Common myeloid progenitor, CD34-positive (primary cell): ENCODE measurements at regions not wholly inside any gene's neighbourhood (a gene's known extent, or its start where the extent isn't known, plus 50 kb on each side); places are given as distances from the start of the nearest gene placed in this dataset.
A peak's percentile ranks its signal among the peaks of the same experiment; 100 is the strongest.

ENCODE experiments used
- CTCF ChIA-PET: fragments of 350-600 bp; sonication (Branson Sonifier 250); formaldehyde crosslinking; loops from one replicate; lab custom pipeline; 2021; ENCODE audit warnings: antibody characterized with exemption; lab: Charles Lee
- POLR2A ChIA-PET: fragments of 350-600 bp; sonication (Branson Sonifier 250); formaldehyde crosslinking; loops from one replicate; lab custom pipeline; 2021; ENCODE audit warnings: antibody characterized with exemption; lab: Charles Lee
- DNase-seq, 3 donors: peaks; one replicate each; pipeline versions ENCODE4 v3.0.0 to v3.0.0-alpha.2; 2013
- H3K27ac ChIP-seq, 2 experiments: 1 replicate in 1 of 2; 2 replicates in 1 of 2; pipeline ENCODE4 v1.7.0; 2013; ENCODE audit warnings: inconsistent platforms in 2 of 2, low read length in 2 of 2, mild to moderate bottlenecking in 2 of 2, low read depth in 1 of 2, moderate library complexity in 1 of 2; ENCODE audit not compliant: severe bottlenecking in 2 of 2, insufficient read depth in 1 of 2, poor library complexity in 1 of 2
- H3K27me3 ChIP-seq, 5 experiments: replicated peaks in 2 of 5; 1 replicate in 3 of 5; 2 replicates in 2 of 5; pipeline versions ENCODE4 v1.6.1 to v1.7.0; 2013; ENCODE audit warnings: low read length in 4 of 5, mild to moderate bottlenecking in 2 of 5, moderate library complexity in 2 of 5, inconsistent platforms in 1 of 5; ENCODE audit not compliant: insufficient read depth in 5 of 5, control insufficient read depth in 4 of 5
- H3K36me3 ChIP-seq, 4 experiments: 1 replicate in 2 of 4; 2 replicates in 2 of 4; pipeline versions ENCODE4 v1.6.1 to v1.7.0; 2013; ENCODE audit warnings: low read length in 3 of 4, control low read depth in 1 of 4, mild to moderate bottlenecking in 1 of 4; ENCODE audit not compliant: control insufficient read depth in 4 of 4, insufficient read depth in 4 of 4
- H3K4me1 ChIP-seq, 4 experiments: 1 replicate in 3 of 4; 2 replicates in 1 of 4; pipeline versions ENCODE4 v1.6.1 to v1.7.1; 2013; ENCODE audit warnings: low read length in 3 of 4, mild to moderate bottlenecking in 3 of 4, control low read depth in 1 of 4, inconsistent platforms in 1 of 4, moderate library complexity in 1 of 4; ENCODE audit not compliant: control insufficient read depth in 4 of 4, insufficient read depth in 4 of 4; ENCODE audit errors: control extremely low read depth in 1 of 4
- H3K4me3 ChIP-seq, 7 experiments: 1 replicate in 4 of 7; 2 replicates in 3 of 7; pipeline versions ENCODE4 v1.5.1 to v1.7.0; 2013; ENCODE audit warnings: mild to moderate bottlenecking in 7 of 7, low read length in 6 of 7, moderate library complexity in 6 of 7, inconsistent platforms in 2 of 7, low read depth in 2 of 7, control low read depth in 1 of 7; ENCODE audit not compliant: insufficient read depth in 4 of 7, control insufficient read depth in 1 of 7; ENCODE audit errors: extremely low read depth in 1 of 7
- H3K9me3 ChIP-seq, 5 experiments: 1 replicate in 4 of 5; 2 replicates in 1 of 5; pipeline versions ENCODE4 v1.6.1 to v1.7.1; 2013; ENCODE audit warnings: low read length in 4 of 5, mild to moderate bottlenecking in 2 of 5, inconsistent platforms in 1 of 5, low read depth in 1 of 5, moderate library complexity in 1 of 5; ENCODE audit not compliant: control insufficient read depth in 4 of 5, insufficient read depth in 2 of 5; ENCODE audit errors: control extremely low read depth in 1 of 5
- WGBS: methylation state at CpG from one replicate; pipeline ENCODE4 v1.1.5; 2013; ENCODE audit not compliant: insufficient coverage; 5-methylcytosine and 5-hydroxymethylcytosine counted together

- ChIA-PET POLR2A (no interaction called here), CTCF (no interaction called here)
- Histone ChIP-seq H3K9me3 (no peaks in the 10 kb centered on the region), H3K27ac (no peak overlapping the region), H3K27me3 (no peaks in the 10 kb centered on the region), H3K4me3 (no peak overlapping the region), H3K36me3 (no peaks in the 10 kb centered on the region), H3K4me1 (peaks cover 0 to 9% (median 2%) of the 10 kb centered on the region in 4 experiments)
- whole genome bisulfite sequencing, result 86% methylated on average over 1 of the region's 2 CpGs
- DNase-seq, result no peak
Measured at GRCh38 chr13:36518707-36519106, 86.4 kb downstream of the CCNA1 start.

GRCh38 chr13:36519432-36519831, 87.1 kb downstream of the CCNA1 start:
- CTCF ChIA-PET, result no interaction called here
- no peak for DNase-seq

GRCh38 chr13:36520111-36520510, 87.8 kb downstream of the CCNA1 start:
- no peaks in the 10 kb centered on the region for H3K9me3 ChIP-seq
- peaks cover 0 to 2% (median 0%) of the 10 kb centered on the region in 4 experiments for H3K4me1 ChIP-seq
- H3K4me3 ChIP-seq, result no peak overlapping the region
- H3K27me3 ChIP-seq, result no peaks in the 10 kb centered on the region
- no peak for DNase-seq
- POLR2A ChIA-PET, result no interaction called here
- H3K36me3 ChIP-seq, result no peaks in the 10 kb centered on the region
- no peak overlapping the region for H3K27ac ChIP-seq
- CTCF ChIA-PET, result interaction anchor here (0.9 kb wide), 1 partner anchor 16 kb away, joined by 3 read pairs; no protein-coding TSS in a partner anchor
- WGBS, result 100% methylated on average over 1 of the region's 2 CpGs

More at GRCh38 chr13:36519432-36519831, 87.1 kb downstream of the CCNA1 start:
- POLR2A ChIA-PET, result no interaction called here
- Histone ChIP-seq H3K9me3 (no peaks in the 10 kb centered on the region), H3K36me3 (no peaks in the 10 kb centered on the region), H3K4me3 (no peak overlapping the region), H3K27me3 (no peaks in the 10 kb centered on the region), H3K4me1 (peaks cover 0 to 3% (median 0%) of the 10 kb centered on the region in 4 experiments), H3K27ac (no peak overlapping the region)
- no CpG with 5 or more reads among the region's 2 CpGs for WGBS

GRCh38 chr13:36526897-36527296, 94.6 kb downstream of the CCNA1 start:
- H3K9me3 ChIP-seq, result peaks cover 0 to 9% (median 0%) of the 10 kb centered on the region in 5 experiments
- no peak overlapping the region for H3K4me3 ChIP-seq
- POLR2A ChIA-PET, result no interaction called here
- CTCF ChIA-PET, result interaction anchor here (1.0 kb wide), 1 partner anchor 17 kb away, joined by 3 read pairs; no protein-coding TSS in a partner anchor
- no CpG with 5 or more reads among the region's 1 CpG for WGBS
- H3K4me1 ChIP-seq, result peaks cover 0 to 9% (median 7%) of the 10 kb centered on the region in 4 experiments
- no peaks in the 10 kb centered on the region for H3K27me3 ChIP-seq
- no peak overlapping the region for H3K27ac ChIP-seq
- H3K36me3 ChIP-seq, result no peaks in the 10 kb centered on the region
- DNase-seq, result no peak

GRCh38 chr13:36528105-36528504, 95.8 kb downstream of the CCNA1 start:
- ChIA-PET CTCF (no interaction called here), POLR2A (no interaction called here)
- Histone ChIP-seq H3K27me3 (no peaks in the 10 kb centered on the region), H3K9me3 (peaks cover 0 to 9% (median 0%) of the 10 kb centered on the region in 5 experiments), H3K4me1 (peaks cover 0 to 20% (median 14%) of the 10 kb centered on the region in 4 experiments), H3K27ac (no peak overlapping the region), H3K36me3 (no peaks in the 10 kb centered on the region), H3K4me3 (no peak overlapping the region)
- WGBS, result 84% methylated on average over 7 of the region's 8 CpGs
- DNase-seq, result no peak

- ChIA-PET POLR2A (no interaction called here), CTCF (interaction anchor here (1.0 to 1.6 kb wide), 2 partner anchors 207 to 328 kb away, joined by 3 read pairs; no protein-coding TSS in a partner anchor)
- Histone ChIP-seq H3K36me3 (no peaks in the 10 kb centered on the region), H3K27me3 (no peaks in the 10 kb centered on the region), H3K27ac (no peak overlapping the region), H3K4me3 (no peak overlapping the region), H3K9me3 (peaks cover 0 to 9% (median 0%) of the 10 kb centered on the region in 5 experiments), H3K4me1 (peaks cover 0 to 30% (median 15%) of the 10 kb centered on the region in 4 experiments)
- no peak for DNase-seq
- WGBS, result 88% methylated on average over 3 of the region's 4 CpGs
Measured at GRCh38 chr13:36530050-36530789, 97.9 kb downstream of the CCNA1 start.

GRCh38 chr13:36530861-36531590, 98.7 kb downstream of the CCNA1 start:
- no peak overlapping the region for H3K4me3 ChIP-seq
- peaks cover 0 to 9% (median 0%) of the 10 kb centered on the region in 5 experiments for H3K9me3 ChIP-seq
- DNase-seq, result peak in 2 of 3 donors; percentile 11 to 16
- POLR2A ChIA-PET, result no interaction called here
- WGBS, result 79% methylated on average over 4 of the region's 5 CpGs
- no peaks in the 10 kb centered on the region for H3K27me3 ChIP-seq
- H3K4me1 ChIP-seq, result peaks cover 0 to 30% (median 15%) of the 10 kb centered on the region in 4 experiments
- H3K36me3 ChIP-seq, result no peaks in the 10 kb centered on the region
- H3K27ac ChIP-seq, result no peak overlapping the region
- CTCF ChIA-PET, result no interaction called here
